DMS 273 treated with DMSO at 0.1 percent for 48 hours (cell line): ENCODE measurements at regions not wholly inside any gene's neighbourhood (a gene's known extent, or its start where the extent isn't known, plus 50 kb on each side); places are given as distances from the start of the nearest gene placed in this dataset.

Experiments used
- DNase-seq: peaks from one replicate; lab custom pipeline; 2025; lab: John Stamatoyannopoulos, UW

DNA sequence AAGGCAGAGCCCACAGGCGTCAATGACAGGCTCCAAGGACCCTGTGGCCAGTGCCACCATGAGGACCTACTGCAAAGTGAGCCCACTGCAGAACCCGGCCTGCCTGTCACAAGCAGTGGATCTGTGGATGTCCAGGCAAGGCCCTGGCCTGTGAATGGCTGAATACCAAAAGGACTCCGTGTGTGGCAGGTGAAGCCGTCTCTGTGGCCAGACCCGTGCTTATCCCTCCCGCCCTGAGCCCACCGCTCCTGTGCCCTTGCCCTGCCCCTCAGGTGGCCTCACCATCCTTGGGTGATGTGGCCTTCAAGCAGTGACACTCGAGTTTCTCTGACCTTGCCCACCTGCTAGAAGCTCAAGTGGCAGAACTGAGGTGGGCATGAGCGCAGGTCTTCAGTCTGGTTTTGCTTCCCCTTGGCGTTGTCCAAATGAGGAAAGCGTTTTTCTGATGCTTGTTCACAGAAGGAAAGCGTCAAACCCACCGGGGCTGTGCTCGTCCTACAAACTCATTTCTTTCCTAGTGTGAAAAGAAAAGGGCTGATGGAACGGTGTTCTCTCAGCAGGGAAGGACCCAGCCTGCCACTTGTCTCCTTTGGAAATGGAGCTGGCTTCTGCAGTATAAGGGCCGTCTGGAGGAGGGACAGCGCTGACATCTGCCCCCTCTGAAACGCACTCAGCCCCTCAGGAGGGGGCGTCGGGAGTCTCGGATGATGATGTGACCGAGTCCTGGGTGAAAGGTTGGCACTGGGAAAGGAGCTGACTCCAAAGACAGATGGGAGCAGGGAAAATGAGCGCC, 377.7 kb upstream of the IRX4 start:
- DNase-seq, result no peak

DNA sequence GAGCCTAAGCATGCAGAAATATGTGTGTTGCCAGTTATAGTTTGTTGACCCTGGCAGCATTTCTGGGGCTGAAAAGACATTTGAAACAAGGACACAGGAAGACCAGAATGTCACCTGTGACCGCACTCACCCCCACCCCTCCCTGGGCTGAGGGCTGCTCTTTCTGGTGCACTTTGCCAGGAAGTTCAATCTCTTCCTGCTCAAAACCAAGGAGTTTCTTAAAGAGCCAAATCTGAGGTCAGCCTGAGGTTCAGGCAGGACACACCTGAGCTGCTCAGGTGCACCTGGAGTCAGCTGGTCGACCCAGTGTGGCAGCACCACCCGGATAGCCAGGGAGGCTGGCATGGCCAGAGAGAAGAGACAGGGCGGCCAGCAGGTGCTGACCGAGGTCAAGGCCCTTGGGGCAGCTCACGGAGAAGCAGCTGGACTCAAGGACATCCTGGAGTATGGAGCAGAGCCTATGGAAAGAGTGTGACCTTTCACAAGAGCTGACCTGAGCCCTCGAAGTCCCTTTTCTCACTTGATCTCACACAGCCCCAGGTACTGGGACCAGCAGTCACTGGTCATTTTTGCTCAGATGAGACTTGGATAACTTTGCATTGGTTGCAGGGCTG, 376.9 kb upstream of the IRX4 start:
- no peak for DNase-seq

DNA sequence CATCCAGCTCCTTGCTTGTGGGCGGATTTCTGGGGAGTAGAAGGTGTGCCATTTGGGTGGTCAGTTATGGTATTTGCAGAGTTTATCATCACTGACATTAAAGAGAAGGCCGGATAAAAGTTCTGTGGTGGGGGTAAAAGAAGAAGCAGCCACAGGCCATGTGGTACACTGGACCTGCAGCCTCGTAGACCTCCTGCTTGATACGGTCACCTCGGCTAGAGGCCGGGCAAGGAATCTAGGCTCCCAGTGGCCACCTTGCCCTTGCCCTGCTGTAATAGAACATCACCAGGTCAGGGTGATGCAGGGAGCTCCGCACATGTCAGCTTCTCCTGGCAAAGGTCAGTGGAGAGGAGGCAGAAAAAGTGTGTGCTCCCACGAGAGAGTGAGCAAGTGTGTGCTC, 376.1 kb upstream of the IRX4 start:
- DNase-seq, result no peak

DNA sequence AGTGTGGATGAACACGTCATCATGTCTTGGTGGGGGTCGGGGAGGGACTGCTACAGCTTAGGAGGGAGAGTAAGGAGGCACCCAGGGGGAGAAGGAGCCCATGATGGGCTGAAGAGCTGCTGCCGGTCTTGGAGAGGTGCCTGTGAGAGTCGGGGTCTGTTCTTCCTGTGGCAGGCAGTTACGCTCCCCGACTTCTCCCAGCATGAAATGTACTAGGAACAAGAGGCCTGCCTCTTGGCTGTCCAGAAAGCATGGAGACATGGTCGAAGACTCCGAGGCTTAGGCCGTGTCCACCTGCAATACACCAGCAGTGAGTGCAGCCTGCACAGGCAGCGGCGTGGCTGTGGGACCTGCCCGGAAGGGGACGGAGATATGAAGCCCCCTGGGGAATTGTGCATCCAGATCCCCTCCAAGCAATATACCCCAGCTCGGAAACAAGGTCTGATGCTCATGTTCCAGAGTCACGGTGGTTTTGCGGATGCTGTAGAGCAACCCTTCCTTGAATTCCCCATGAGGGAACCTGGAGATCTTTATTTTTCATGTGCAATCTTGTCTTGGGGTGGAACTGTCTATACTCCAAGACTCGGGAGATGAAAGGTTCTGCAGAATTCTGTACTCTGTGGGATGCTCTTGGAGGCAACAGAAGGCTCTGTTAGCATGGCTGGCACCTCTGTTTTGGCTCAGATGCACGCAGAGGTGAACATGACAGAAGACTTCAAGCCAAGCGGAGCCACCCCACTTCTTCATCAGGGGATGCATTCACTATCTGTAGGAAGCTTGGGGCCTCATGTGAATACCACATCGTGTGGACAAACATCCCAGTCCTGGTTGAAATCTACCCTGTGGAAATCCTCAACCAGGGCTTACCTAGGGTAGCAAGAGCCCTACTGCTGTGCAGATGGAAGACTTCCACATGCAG, 374.9 kb upstream of the IRX4 start:
- no peak for DNase-seq

DNA sequence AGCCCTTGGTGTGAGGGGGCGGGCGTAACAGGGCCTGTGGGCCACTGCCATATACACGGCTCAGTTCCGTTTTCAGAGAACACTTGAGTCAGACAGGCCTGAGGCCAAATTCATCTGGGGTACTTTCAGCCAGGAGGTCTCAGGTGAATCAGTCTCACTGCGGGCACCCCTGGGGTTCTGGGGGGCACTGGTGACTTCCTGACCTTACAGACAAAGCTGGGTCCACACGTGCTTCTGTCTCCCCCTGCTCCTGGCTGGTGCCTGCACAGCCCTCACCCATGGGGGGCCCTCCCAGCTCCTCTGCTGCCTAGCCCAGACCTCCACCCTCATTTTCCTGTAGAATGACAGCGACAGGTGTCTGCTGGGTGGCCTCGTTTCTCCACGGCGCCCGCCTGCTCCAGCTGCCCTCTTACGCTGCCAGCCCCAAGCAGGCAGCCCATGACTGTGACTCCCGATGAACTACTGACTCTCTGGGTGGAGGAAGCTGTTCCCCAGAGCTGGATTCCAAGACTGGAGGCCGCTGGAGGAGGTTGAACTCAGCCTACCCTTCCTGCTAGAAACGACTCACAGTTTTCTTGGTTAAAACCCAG, 374.1 kb upstream of the IRX4 start:
- no peak for DNase-seq

DNA sequence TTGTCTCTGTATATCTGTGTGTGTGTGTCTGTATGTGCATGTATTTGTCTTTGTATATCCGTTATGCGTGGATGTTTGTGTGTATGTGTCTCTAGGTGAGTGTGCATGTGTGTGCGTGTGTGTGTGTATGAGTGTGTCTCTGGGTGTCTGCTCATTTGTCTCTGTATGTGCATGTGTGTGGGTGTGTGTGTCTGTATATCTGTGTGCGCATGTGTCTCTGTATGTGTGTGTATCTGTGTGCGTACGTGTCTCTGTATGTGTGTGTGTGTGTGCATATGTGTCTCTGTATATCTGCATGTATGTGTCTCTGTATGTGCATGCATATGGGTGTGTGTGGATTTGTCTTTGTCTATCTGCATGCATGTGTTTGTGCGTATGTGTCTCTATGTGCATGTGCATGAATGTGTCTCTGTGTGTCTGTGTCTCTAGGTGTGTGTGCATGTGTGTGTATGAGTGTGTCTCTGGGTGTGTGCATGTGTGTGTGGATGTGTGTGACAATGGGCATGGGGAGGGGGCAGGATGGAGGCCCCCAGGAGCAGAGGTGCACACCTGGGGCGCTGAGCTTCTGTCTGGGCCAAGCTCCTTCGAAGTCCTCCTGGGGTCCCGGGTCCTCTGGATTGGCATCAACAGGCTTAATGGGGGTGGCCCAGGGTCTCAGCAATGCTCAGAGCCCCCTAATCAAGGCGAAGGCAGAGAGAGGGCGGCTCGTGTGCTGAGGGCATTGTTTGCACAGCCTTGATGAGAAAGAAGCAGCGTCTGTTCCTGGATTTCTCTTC, 373.4 kb upstream of the IRX4 start:
- no peak for DNase-seq

DNA sequence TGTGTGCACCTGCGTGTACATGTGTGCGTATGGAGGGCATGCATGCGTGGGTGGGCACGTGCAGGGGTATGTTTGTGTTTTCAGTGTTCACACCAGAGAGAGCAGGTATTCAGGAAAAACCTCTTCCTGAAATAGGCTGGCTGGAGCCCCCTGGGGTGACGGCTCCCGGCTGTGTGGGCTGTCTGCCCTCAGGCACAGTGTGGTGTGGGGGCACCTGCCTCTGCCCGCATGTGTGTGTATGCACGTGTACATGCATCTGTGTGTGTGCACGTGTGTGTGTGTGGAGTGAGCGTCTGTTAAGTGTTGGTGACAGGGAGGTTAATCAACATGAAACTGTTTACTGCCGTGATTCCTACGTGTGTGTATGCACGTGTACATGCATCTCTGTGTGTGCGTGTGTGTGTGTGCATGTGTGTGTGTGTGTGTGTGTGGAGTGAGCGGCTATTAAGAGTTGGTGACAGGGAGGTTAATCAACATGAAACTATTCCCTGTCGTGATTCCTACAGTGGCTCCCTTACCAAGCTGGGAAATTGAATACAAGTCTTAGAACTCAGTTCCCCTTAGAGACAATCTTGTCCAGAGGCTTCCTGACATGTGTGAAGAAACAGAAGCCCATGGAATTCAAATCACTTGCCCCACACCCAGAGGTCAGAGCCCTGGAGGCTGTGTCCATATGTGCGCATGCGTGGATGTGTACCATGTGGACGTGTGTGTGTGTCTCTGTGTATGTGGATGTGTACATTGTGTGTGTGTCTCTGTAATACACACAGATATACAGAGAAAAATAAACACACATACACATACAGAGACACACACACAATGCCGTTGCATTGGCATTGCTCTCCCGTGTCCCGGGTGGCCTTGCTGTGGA, 372.4 kb upstream of the IRX4 start:
- DNase-seq, result no peak

DNA sequence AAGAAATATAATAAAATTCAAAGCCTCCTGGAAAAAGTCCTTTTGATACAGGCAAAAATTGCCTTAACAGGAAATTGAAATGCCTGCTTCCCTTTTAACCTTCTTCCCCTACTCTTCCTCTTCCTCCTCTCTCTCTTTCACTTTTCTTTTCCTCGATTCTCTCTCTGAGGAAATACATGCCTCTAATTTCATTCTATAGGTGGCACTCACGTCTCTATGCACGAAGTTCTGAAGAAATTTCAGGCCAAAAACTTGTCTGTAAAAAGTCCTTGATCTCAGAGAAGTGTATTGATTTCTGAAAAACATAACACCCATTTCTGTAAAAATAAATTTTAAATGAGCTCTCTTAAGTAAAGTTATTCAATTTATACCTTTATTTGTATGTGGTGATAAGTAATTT, 371.7 kb upstream of the IRX4 start:
- no peak for DNase-seq

DNA sequence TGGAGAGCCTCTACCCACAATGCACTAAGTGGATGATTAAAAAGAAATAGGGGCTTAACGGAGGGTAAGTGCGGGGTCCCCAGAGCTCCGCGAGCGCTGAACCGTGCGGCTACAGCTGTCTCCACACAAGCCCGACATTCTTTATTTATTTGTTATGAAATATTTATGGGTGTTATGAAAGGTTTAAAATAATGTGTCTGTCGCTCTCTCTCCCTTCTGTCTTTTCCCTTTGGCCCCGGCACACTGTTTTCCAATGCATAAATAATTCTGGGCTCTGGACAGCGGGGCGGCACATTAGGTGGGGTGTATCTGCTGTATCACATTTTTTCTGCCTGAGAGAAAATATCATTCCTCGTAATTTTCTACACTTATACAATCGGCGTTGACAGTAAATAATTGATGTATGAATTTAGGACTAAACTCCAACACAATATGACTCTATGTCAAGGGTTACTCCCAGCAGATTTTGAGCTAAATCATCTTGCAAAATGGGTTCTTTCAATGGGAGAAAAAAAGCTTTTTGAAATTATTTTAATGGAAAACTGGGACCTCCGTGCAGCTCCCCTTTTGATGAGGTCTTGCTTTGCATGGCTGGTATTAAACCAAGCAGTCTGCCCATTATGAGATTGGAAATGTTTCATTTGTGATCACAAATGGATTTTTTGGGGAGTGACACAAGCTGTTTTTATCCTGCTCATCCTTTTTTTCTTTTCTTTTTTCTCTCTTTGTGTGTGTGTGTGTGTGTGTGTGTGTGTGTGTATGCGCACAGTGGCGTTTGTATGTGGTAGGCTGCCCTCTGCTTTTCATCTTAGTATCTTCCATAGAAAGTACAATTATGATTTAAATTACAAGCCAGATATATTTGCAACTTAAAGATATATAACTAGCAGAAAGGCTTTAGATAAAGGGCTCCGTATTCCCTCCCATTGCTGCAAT, 370.6 kb upstream of the IRX4 start:
- DNase-seq, result no peak

DNA sequence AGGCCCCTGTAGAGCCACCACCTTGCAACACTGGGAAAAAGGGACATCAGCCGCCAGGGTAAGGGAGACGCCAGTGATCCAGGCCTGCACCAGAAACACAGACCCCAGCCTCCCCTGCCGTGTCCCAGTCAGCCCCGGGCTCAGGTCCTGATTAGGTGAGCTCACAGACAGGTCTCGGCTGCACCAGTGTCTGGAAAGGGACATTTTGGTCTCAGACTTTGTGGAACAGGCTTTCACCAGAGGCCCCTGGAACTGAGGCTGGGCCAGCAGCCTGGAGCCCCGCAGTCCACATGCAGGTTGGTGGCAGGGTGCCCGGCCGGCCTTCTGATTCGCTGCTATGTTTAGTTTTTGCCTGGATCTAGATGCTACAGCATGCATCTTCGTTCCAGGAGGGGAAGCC, 369.0 kb upstream of the IRX4 start:
- no peak for DNase-seq

DNA sequence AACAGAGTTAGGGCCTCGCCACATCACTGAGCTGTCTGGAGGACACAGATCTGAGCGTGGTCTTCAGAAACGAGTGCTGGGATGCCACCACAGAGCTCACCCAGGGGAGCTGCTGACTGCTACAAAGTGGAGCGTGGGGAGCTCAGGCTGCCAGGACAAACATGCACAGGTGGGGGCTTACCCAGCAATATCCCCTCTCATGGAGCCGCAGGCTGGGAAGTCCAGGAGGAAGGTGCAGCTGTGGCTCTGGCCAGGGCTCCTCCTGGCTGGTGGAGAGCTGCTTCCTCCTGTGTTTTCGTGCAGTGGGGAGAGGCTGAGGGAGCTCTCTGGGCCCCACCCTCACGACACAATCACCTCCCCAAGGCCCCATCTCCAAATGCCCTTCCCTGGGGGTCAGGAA, 368.6 kb upstream of the IRX4 start:
- DNase-seq, result no peak

DNA sequence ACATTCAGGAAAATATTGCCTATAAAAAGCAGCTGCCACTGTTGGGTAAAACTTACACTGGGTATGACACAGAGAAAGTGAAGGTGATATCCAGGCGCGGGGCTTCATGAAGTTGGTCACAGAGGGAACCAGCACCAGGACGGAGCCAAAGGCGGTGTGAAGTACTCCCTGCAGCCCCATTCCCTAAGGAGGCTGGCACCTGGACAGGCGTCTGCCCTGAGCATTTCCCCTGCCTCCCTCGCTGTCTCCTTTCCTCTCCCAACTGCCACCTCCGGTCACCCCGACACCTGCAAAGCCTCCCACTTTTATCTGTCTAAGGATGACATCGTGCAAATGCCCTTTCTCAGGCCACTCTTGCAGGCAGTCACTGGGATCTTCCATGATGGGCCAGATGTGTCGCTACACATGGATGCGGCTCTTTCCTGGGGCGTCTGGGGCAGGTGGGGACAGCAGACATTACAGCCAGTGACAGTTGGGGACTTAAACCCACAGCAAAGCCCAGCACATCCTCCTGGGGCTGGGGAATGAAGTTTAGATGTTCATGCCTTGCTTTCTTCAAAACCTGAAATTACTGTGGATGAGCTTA, 367.7 kb upstream of the IRX4 start:
- DNase-seq, result no peak

DNA sequence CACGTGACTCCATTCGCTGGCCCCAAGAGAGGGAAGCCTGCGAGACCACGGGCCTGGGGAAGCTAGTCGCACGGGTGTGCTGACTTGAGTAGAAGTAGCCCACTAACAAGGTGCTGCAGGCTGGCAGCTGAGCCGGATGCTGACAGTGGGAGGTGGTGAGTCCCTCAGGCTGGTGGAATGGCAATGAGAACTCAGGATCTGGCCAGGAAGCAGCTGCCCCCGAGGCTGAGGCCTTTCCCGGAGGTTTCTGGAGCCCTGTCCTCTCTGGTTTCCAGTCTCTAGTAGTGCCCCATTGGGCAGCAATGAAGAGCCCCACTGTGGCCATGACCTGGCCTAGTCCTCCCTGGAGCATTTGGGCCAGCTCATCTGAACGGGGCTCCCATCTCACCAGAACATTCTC, 366.7 kb upstream of the IRX4 start:
- DNase-seq, result no peak

DNA sequence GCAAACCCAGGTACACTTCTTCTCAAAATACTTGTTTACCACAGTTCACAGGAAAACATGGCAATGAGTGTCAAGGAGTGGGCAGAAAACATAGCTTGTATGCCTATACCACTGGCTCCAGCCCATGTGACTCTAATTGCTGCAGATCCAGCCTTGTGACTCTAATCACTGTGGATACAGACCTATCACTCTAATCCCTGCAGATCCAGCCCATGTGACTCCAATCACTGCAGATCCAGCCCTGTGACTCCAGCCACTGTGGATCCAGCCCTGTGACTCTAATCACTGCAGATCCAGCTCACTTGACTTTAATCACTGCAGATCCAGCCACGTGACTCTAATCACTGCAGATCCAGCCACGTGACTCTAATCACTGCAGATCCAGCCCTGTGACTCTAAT, 366.3 kb upstream of the IRX4 start:
- DNase-seq, result no peak

DNA sequence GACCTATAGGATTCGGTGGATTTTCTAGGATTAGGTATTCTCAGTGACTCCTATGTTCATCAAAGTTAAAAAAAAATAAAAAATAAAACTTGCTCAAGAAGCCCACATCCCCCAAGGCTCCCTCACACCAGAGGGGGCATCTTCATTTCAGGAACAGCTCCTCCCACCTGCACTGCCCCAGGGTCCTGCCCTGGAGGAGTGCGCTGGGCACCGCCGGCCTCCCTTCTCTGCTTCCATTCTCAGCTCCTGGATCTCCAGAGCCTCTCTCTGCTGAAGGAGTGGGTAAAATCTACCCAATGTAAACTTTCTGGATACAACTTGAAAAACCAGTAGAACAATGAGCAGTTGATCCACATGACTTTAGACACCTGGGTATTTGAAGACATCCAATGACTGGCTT, 359.8 kb upstream of the IRX4 start:
- no peak for DNase-seq

DNA sequence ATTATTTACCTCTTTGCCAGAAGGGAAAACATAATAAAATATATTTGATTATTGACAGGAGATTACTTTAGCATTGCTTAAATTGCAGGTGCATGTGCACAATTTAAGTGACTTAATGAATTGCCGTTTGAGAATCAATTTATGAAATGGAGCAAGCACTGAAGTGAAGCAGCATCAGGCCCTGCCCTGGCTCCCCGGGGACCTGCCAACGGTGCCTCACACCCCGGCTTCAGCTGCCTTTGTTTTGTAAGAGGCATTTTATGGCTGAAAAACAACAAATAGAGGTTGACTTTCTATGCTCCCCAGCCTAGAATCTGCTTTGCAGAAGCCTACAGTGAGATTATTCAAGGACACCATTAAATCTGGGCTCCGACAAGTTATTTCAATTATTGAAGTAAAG, 359.1 kb upstream of the IRX4 start:
- DNase-seq, result no peak

DNA sequence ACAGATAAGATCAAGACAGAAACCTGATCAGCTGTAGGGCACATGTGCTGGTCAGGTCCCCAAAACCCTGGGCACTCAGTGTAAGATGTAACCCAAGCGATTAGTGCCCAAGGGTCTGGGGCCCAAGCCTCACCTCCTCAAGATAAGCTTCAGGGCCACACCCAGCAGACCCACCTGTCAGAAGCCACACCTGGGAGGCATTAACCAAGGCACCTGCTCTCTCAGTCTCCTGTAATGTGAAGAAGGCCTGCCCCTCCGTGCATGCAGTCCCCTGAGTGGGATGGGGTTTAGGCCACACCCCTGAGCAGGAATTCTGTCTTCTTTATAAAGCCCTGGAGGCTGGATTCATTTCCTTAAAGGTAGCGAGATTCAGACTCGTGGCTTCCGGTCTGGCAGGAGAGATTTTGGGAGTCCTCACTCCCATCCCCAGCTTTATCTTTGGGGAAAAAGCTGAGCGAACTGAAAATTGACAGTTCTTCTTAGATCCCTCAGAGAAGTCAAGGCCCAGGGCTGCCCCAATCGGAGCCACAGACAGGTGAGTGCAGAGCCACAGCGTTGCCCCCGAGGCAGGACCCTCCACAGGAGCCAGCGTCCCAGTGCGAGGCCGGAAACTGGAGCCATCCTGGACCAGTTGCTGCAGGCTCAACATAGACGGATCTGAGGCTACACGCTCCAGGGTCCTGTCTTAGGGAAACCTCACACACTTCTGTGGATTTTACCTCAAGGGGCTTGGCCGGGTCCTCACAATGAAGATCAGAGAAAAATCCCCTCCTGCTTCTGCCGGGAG, 357.6 kb upstream of the IRX4 start:
- DNase-seq, result no peak

DNA sequence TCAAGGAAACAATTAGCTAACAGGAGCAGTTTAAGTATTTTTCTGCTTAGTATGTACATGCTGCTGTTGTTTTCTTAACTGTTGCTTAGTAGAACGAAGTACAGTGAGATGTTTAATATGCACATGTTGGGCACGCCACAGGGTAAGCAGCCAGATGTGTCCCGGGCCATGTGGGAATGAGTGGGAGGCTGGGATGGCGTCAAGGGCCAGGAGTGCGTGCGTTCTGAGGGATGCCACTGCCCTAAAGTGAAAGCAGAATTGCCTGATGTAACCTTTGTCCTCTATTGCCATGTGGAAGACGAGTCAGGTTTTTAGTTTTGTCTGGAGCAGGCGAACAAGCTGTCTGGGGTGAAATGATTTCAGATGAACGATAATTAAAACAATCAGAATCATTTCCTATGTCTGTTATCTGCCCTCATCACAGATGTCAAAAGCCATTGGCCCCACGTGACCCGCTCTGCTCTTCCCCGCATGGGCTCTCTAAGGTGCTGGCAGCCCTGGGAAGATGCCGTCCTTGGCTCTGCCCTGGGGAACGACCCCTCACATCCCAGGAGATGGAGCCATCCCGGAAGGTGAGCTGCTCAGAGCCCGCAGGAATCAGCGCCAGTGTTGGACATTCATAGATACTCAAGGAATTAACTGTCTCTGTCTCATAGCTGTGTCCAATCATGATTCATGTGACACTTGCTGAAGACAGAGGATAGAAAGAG, 356.6 kb upstream of the IRX4 start:
- no peak for DNase-seq
